ENCODE measurements at regions not wholly inside any gene's neighbourhood (a gene's known extent, or its start where the extent isn't known, plus 50 kb on each side); places are given as distances from the start of the nearest gene placed in this dataset.

GRCh38 chr6:118761645-118762044 lies 110.3 kb upstream of the CEP85L start:
- H3K4me3 ChIP-seq: no peak overlapping the region
- no peak for TF ChIP-seq Cebpa-rat (IDR thresholded peaks at IDR 0.05)

GRCh38 chr6:118758946-118759345 lies 107.6 kb upstream of the CEP85L start:
- Histone ChIP-seq H3K27ac (no peak overlapping the region), H3K9me3 (no peaks in the 10 kb centered on the region), H3K4me1 (no peaks in the 10 kb centered on the region), H4K20me1 (no peaks in the 10 kb centered on the region), H3K4me2 (no peak overlapping the region), H3K4me3 (no peak overlapping the region), H3K9ac (no peak overlapping the region), H3K27me3 (no peaks in the 10 kb centered on the region), H3K36me3 (no peaks in the 10 kb centered on the region)
- TF ChIP-seq Cebpa-rat (IDR thresholded peaks at IDR 0.05): no peak

More at GRCh38 chr6:118761645-118762044, 110.3 kb upstream of the CEP85L start:
- no peaks in the 10 kb centered on the region for H4K20me1 ChIP-seq
- H3K9me3 ChIP-seq: no peaks in the 10 kb centered on the region
- no peaks in the 10 kb centered on the region for H3K36me3 ChIP-seq
- H3K9ac ChIP-seq: no peak overlapping the region
- no peaks in the 10 kb centered on the region for H3K4me1 ChIP-seq
- no peak overlapping the region for H3K27ac ChIP-seq
- no peaks in the 10 kb centered on the region for H3K27me3 ChIP-seq
- H3K4me2 ChIP-seq: no peak overlapping the region

- Histone ChIP-seq H4K20me1 (no peaks in the 10 kb centered on the region), H3K27ac (no peak overlapping the region), H3K4me1 (no peaks in the 10 kb centered on the region), H3K9ac (no peak overlapping the region), H3K4me2 (no peak overlapping the region), H3K4me3 (no peak overlapping the region), H3K9me3 (no peaks in the 10 kb centered on the region), H3K27me3 (no peaks in the 10 kb centered on the region), H3K36me3 (no peaks in the 10 kb centered on the region)
- TF ChIP-seq Cebpa-rat (IDR thresholded peaks at IDR 0.05): no peak
These were observed 104.7 kb upstream of the CEP85L start for GRCh38 chr6:118755941-118756646.

GRCh38 chr6:118752803-118753202 lies 101.4 kb upstream of the CEP85L start:
- no peak for TF ChIP-seq Cebpa-rat (IDR thresholded peaks at IDR 0.05)
- Histone ChIP-seq H3K9ac (no peak overlapping the region), H3K27ac (no peak overlapping the region), H3K27me3 (no peaks in the 10 kb centered on the region), H3K4me3 (no peak overlapping the region), H4K20me1 (no peaks in the 10 kb centered on the region), H3K4me2 (no peak overlapping the region), H3K4me1 (peaks cover 8% of the 10 kb centered on the region), H3K9me3 (no peaks in the 10 kb centered on the region), H3K36me3 (no peaks in the 10 kb centered on the region)

GRCh38 chr6:118751072-118751471 lies 99.7 kb upstream of the CEP85L start:
- H3K9me3 ChIP-seq: no peaks in the 10 kb centered on the region
- TF ChIP-seq Cebpa-rat (IDR thresholded peaks at IDR 0.05): no peak
- no peaks in the 10 kb centered on the region for H3K27me3 ChIP-seq
- no peak overlapping the region for H3K9ac ChIP-seq
- no peak overlapping the region for H3K4me3 ChIP-seq
- no peak overlapping the region for H3K4me2 ChIP-seq
- H4K20me1 ChIP-seq: no peaks in the 10 kb centered on the region
- H3K27ac ChIP-seq: no peak overlapping the region
- peaks cover 12% of the 10 kb centered on the region for H3K4me1 ChIP-seq
- H3K36me3 ChIP-seq: no peaks in the 10 kb centered on the region

GRCh38 chr6:118750143-118750542 lies 98.8 kb upstream of the CEP85L start:
- no peaks in the 10 kb centered on the region for H4K20me1 ChIP-seq
- no peaks in the 10 kb centered on the region for H3K9me3 ChIP-seq
- no peaks in the 10 kb centered on the region for H3K27me3 ChIP-seq
- no peak overlapping the region for H3K9ac ChIP-seq
- H3K4me2 ChIP-seq: no peak overlapping the region
- TF ChIP-seq Cebpa-rat (IDR thresholded peaks at IDR 0.05): no peak
- no peak overlapping the region for H3K4me3 ChIP-seq
- no peak overlapping the region for H3K27ac ChIP-seq
- peaks cover 12% of the 10 kb centered on the region for H3K4me1 ChIP-seq
- H3K36me3 ChIP-seq: no peaks in the 10 kb centered on the region

- H3K4me2 ChIP-seq: peak overlapping the region; percentile 53
- peaks cover 12% of the 10 kb centered on the region for H3K4me1 ChIP-seq
- no peaks in the 10 kb centered on the region for H3K9me3 ChIP-seq
- H3K4me3 ChIP-seq: no peak overlapping the region
- no peaks in the 10 kb centered on the region for H3K27me3 ChIP-seq
- H4K20me1 ChIP-seq: no peaks in the 10 kb centered on the region
- H3K27ac ChIP-seq: no peak overlapping the region
- TF ChIP-seq Cebpa-rat (IDR thresholded peaks at IDR 0.05): no peak
- no peaks in the 10 kb centered on the region for H3K36me3 ChIP-seq
- H3K9ac ChIP-seq: no peak overlapping the region
These were observed 97.1 kb upstream of the CEP85L start for GRCh38 chr6:118748311-118749062.

- no peaks in the 10 kb centered on the region for H3K9me3 ChIP-seq
- H3K27me3 ChIP-seq: no peaks in the 10 kb centered on the region
- H3K4me1 ChIP-seq: peaks cover 12% of the 10 kb centered on the region
- no peak for TF ChIP-seq Cebpa-rat (IDR thresholded peaks at IDR 0.05)
- H4K20me1 ChIP-seq: no peaks in the 10 kb centered on the region
- no peaks in the 10 kb centered on the region for H3K36me3 ChIP-seq
- no peak overlapping the region for H3K9ac ChIP-seq
- H3K4me2 ChIP-seq: no peak overlapping the region
- H3K27ac ChIP-seq: no peak overlapping the region
- no peak overlapping the region for H3K4me3 ChIP-seq
These were observed 95.4 kb upstream of the CEP85L start for GRCh38 chr6:118746825-118747174.

GRCh38 chr6:118746145-118746824 lies 94.9 kb upstream of the CEP85L start:
- no peak overlapping the region for H3K4me2 ChIP-seq
- no peak overlapping the region for H3K4me3 ChIP-seq
- no peak overlapping the region for H3K27ac ChIP-seq
- TF ChIP-seq Cebpa-rat (IDR thresholded peaks at IDR 0.05): no peak
- no peak overlapping the region for H3K9ac ChIP-seq
- no peaks in the 10 kb centered on the region for H4K20me1 ChIP-seq
- no peaks in the 10 kb centered on the region for H3K27me3 ChIP-seq
- H3K4me1 ChIP-seq: peaks cover 12% of the 10 kb centered on the region
- H3K9me3 ChIP-seq: no peaks in the 10 kb centered on the region
- H3K36me3 ChIP-seq: no peaks in the 10 kb centered on the region

- Histone ChIP-seq H3K9me3 (no peaks in the 10 kb centered on the region), H4K20me1 (no peaks in the 10 kb centered on the region), H3K4me1 (peaks cover 12% of the 10 kb centered on the region), H3K27ac (no peak overlapping the region), H3K9ac (no peak overlapping the region), H3K36me3 (no peaks in the 10 kb centered on the region), H3K4me2 (no peak overlapping the region), H3K27me3 (no peaks in the 10 kb centered on the region), H3K4me3 (no peak overlapping the region)
- TF ChIP-seq Cebpa-rat (IDR thresholded peaks at IDR 0.05): no peak
These were observed 93.8 kb upstream of the CEP85L start for GRCh38 chr6:118745156-118745555.
